ENCODE measurements at regions not wholly inside any gene's neighbourhood (a gene's known extent, or its start where the extent isn't known, plus 50 kb on each side); places are given as distances from the start of the nearest gene placed in this dataset.

GRCh38 chr22:34804604-34805003, 261.4 kb upstream of the ISX start:
- no peak for TF ChIP-seq CBX8 (IDR thresholded peaks at IDR 0.05)
- no peak for TF ChIP-seq CTCF (IDR thresholded peaks at IDR 0.05)
- no peak for TF ChIP-seq HDAC2 (IDR thresholded peaks at IDR 0.05)
- no peak for TF ChIP-seq POLR2A (IDR thresholded peaks at IDR 0.05; ENCODE audit: low read length)
- TF ChIP-seq JUNB (IDR thresholded peaks at IDR 0.05), result no peak
- no peak for TF ChIP-seq MAZ (IDR thresholded peaks at IDR 0.05; ENCODE audit: borderline replicate concordance, low read depth, low read length)
- no peak for TF ChIP-seq REST (IDR thresholded peaks at IDR 0.05)
- TF ChIP-seq FOSL2 (IDR thresholded peaks at IDR 0.05), result no peak
- TF ChIP-seq FOSL2 (CRISPR knock-in tag; IDR thresholded peaks at IDR 0.05), result no peak
